ENCODE measurements at regions not wholly inside any gene's neighbourhood (a gene's known extent, or its start where the extent isn't known, plus 50 kb on each side); places are given as distances from the start of the nearest gene placed in this dataset.

DNA sequence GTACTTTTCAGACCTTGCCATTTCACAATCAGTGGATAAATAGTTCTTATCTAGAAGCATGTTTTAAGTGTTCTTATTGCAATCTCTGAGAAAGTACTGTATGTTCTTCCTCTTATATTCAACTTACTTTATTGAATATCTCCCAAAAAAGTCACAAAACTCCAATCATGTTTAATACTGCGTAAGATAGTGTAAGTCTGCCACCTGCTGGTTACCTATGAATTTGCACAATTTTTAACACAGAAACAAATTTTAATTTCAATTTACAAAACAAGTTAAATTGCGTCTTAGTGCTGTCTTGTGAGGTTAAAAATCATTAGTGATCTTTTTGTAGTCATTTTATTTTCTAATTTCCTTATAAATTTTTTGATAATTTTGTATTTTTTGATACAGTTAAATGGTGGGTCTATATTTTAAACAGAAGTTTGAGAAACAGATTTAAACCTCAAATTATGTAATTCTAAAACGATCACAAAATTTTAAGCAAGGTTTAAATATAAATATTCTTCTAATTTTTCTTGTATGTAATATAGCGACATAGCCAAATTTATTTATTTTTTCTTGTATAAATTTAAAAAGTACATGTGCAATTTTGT lies 115.8 kb downstream of the EMB start (continued):
- TF ChIP-seq, protein P1, sequence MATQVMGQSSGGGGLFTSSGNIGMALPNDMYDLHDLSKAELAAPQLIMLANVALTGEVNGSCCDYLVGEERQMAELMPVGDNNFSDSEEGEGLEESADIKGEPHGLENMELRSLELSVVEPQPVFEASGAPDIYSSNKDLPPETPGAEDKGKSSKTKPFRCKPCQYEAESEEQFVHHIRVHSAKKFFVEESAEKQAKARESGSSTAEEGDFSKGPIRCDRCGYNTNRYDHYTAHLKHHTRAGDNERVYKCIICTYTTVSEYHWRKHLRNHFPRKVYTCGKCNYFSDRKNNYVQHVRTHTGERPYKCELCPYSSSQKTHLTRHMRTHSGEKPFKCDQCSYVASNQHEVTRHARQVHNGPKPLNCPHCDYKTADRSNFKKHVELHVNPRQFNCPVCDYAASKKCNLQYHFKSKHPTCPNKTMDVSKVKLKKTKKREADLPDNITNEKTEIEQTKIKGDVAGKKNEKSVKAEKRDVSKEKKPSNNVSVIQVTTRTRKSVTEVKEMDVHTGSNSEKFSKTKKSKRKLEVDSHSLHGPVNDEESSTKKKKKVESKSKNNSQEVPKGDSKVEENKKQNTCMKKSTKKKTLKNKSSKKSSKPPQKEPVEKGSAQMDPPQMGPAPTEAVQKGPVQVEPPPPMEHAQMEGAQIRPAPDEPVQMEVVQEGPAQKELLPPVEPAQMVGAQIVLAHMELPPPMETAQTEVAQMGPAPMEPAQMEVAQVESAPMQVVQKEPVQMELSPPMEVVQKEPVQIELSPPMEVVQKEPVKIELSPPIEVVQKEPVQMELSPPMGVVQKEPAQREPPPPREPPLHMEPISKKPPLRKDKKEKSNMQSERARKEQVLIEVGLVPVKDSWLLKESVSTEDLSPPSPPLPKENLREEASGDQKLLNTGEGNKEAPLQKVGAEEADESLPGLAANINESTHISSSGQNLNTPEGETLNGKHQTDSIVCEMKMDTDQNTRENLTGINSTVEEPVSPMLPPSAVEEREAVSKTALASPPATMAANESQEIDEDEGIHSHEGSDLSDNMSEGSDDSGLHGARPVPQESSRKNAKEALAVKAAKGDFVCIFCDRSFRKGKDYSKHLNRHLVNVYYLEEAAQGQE (IDR thresholded peaks at IDR 0.05; ENCODE audit: borderline replicate concordance), result peak; percentile 68; the same call in 1 of the 2 replicates
- TF ChIP-seq, protein P1 (CRISPR knock-in tag; IDR thresholded peaks at IDR 0.05; ENCODE audit: low read depth), result no peak
- TF ChIP-seq CEBPG (CRISPR knock-in tag; IDR thresholded peaks at IDR 0.05) (no peak), CEBPG (tag; conservative IDR thresholded peaks at IDR 0.05 in 1 of 2, IDR thresholded peaks at IDR 0.05 in 1 of 2) (peak in 1 of 2 experiments; percentile 56; a peak in 2 of 4 replicates), FOXP1 (CRISPR knock-in tag; IDR thresholded peaks at IDR 0.05) (no peak), RAD21 (CRISPR knock-in tag; conservative IDR thresholded peaks at IDR 0.05 in 1 of 2, IDR thresholded peaks at IDR 0.05 in 1 of 2) (peak; percentile 56 to 85), BRCA1 (IDR thresholded peaks at IDR 0.05) (no peak), BRCA1 (CRISPR knock-in tag; IDR thresholded peaks at IDR 0.05) (no peak), XRCC5 (IDR thresholded peaks at IDR 0.05; ENCODE audit: low read depth, low read length) (no peak), SIN3B (IDR thresholded peaks at IDR 0.05; ENCODE audit: low read depth) (no peak), CTCF (IDR thresholded peaks at IDR 0.05 in 2 of 3, conservative IDR thresholded peaks at IDR 0.05 in 1 of 3; ENCODE audit: insufficient read depth in 2 of 3, low read depth in 1 of 3, low read length in 3 of 3) (peak in 2 of 3 experiments; percentile 37 to 69; a peak in 3 of 6 replicates)
- TF ChIP-seq, protein P2, sequence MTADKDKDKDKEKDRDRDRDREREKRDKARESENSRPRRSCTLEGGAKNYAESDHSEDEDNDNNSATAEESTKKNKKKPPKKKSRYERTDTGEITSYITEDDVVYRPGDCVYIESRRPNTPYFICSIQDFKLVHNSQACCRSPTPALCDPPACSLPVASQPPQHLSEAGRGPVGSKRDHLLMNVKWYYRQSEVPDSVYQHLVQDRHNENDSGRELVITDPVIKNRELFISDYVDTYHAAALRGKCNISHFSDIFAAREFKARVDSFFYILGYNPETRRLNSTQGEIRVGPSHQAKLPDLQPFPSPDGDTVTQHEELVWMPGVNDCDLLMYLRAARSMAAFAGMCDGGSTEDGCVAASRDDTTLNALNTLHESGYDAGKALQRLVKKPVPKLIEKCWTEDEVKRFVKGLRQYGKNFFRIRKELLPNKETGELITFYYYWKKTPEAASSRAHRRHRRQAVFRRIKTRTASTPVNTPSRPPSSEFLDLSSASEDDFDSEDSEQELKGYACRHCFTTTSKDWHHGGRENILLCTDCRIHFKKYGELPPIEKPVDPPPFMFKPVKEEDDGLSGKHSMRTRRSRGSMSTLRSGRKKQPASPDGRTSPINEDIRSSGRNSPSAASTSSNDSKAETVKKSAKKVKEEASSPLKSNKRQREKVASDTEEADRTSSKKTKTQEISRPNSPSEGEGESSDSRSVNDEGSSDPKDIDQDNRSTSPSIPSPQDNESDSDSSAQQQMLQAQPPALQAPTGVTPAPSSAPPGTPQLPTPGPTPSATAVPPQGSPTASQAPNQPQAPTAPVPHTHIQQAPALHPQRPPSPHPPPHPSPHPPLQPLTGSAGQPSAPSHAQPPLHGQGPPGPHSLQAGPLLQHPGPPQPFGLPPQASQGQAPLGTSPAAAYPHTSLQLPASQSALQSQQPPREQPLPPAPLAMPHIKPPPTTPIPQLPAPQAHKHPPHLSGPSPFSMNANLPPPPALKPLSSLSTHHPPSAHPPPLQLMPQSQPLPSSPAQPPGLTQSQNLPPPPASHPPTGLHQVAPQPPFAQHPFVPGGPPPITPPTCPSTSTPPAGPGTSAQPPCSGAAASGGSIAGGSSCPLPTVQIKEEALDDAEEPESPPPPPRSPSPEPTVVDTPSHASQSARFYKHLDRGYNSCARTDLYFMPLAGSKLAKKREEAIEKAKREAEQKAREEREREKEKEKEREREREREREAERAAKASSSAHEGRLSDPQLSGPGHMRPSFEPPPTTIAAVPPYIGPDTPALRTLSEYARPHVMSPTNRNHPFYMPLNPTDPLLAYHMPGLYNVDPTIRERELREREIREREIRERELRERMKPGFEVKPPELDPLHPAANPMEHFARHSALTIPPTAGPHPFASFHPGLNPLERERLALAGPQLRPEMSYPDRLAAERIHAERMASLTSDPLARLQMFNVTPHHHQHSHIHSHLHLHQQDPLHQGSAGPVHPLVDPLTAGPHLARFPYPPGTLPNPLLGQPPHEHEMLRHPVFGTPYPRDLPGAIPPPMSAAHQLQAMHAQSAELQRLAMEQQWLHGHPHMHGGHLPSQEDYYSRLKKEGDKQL (CRISPR knock-in tag; IDR thresholded peaks at IDR 0.05; ENCODE audit: borderline replicate concordance), result no peak
